GM12875 (cell line): ENCODE measurements at regions not wholly inside any gene's neighbourhood (a gene's known extent, or its start where the extent isn't known, plus 50 kb on each side); places are given as distances from the start of the nearest gene placed in this dataset.

Experiments used
- H3K4me3 ChIP-seq: one replicate; pipeline ENCODE4 v1.5.1; 2011; ENCODE audit warnings: low read depth, low read length, control low read depth
- TF ChIP-seq, protein P1 (sequence below): IDR thresholded peaks from 2 replicates; pipeline ENCODE4 v1.5.1; 2011; ENCODE audit warnings: low read depth, mild to moderate bottlenecking, control low read depth, inconsistent platforms, low read length, moderate library complexity, borderline replicate concordance; ENCODE audit not compliant: insufficient read depth

DNA sequence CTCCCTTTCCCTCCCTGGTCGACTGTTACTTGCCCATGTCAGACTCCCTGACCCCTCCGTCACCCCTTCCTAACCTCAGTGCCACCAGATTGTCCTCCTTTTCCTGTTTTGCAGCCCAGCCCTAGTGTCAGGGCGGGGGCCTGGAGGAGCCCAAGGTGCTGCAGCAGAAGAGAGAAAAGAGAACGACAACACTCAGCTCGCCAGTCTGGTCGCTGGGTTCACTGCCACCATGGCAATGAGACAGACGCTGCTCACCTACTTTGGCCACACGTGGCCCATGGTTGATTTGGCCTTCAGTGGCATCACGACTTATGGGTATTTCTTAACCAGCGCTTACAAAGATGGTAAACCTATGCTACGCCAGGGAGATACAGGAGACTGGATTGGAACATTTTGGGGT is 108.4 kb upstream of the RMDN2 start:
- TF ChIP-seq, protein P1, sequence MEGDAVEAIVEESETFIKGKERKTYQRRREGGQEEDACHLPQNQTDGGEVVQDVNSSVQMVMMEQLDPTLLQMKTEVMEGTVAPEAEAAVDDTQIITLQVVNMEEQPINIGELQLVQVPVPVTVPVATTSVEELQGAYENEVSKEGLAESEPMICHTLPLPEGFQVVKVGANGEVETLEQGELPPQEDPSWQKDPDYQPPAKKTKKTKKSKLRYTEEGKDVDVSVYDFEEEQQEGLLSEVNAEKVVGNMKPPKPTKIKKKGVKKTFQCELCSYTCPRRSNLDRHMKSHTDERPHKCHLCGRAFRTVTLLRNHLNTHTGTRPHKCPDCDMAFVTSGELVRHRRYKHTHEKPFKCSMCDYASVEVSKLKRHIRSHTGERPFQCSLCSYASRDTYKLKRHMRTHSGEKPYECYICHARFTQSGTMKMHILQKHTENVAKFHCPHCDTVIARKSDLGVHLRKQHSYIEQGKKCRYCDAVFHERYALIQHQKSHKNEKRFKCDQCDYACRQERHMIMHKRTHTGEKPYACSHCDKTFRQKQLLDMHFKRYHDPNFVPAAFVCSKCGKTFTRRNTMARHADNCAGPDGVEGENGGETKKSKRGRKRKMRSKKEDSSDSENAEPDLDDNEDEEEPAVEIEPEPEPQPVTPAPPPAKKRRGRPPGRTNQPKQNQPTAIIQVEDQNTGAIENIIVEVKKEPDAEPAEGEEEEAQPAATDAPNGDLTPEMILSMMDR = no peak
- H3K4me3 ChIP-seq = no peak overlapping the region

DNA sequence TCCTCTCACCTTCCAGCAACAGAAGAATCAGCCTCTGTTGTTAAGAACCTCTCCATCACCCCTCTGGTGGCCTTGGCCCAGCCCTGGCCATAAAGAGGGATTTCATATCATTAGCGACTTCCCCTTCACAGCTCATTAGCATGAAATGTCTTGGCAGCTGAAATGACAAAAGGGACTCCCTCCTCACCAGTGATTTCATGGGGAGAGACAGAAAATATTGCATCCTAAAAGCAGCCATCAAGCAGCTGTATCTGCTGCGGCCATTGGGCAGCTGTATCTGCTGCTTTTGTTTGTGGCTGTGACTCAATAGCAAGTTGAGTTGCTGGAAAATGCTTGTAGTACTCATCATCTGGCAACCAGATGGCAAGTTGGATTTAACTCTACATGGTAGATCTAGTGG is 105.9 kb upstream of the RMDN2 start:
- no peak overlapping the region for H3K4me3 ChIP-seq
- TF ChIP-seq, protein P1 = no peak

DNA sequence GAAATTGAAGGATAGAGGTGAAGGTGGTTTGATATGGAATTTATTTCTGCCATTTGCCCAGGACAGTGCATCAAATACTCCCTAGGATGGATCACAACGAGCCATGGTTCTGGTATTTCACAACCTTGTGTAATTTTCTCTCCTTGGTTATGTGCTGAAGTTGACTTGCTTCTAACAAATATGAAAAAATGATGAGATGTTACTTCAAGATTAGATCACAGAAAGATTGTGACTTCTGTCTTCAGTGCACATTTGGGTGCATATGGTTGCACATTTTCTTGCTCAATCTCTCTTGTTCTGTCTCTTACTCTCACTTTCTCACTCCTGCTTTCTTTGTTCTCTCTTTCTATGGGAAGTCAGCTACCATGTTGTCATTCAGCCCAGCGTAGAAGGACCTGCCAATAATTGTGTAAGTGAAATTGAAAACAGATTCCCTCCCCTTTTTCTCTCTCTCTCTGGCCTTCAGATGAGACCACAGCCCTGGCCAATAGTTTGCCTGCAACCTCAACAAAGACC is 104.6 kb upstream of the RMDN2 start:
- TF ChIP-seq, protein P1 = no peak
- H3K4me3 ChIP-seq = no peak overlapping the region

DNA sequence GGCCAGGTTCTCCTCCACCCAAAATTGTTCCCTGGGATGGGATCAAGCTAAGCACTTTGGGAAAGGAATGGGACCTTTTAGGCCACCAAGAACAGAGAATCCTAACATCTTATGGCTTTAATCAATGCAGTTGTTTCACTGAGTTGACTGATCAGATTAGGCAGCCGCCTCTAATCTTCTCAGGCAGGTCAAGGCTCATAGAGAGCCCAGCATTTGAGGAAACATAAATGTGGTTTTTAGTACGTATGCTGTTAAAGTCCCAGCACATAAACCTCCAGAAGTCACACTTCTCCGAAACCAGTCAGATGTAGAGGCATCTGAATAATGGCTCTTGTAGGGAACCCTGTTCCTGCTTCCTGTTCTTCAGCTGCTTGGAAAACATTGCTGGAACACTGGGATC is 99.5 kb upstream of the RMDN2 start:
- no peak overlapping the region for H3K4me3 ChIP-seq
- TF ChIP-seq, protein P1 = no peak

DNA sequence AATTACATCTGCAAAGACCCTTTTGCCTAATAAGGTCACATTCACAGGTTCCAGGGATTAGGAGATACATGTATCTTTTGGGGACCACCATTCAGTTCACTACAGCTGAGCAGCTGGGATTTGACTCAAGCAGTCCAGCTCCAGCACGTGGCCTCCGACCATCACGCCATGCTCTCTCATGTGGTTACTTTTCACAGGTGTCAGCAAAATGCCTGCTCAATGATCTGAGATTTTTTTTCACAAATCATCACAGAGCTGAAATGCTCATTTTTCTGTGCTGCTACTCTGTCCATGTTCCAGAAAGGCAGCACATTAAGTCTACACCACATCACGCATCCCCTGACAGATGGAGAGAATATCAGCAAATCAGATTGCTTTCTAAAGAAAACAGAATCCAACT is 98.5 kb upstream of the RMDN2 start:
- no peak overlapping the region for H3K4me3 ChIP-seq
- TF ChIP-seq, protein P1 = no peak

DNA sequence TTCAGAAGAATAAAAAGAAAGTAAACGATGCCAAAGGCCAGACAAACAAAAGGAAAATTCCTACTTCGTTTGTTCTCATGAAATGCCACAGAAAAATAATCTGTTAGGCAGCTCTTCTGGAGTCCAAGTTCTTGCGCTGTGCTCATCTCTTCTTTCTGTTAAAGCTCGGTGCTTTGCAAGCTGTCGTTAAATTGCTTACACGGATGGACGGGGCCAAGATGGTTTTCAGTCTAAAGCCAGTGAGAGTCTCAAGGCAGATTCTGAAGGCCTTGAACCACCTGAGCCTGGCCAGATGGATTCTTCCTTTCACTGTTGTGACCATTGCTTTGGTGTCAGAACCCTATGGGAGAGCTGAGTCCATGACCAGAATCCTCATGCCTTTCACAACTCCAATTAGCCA is 97.6 kb upstream of the RMDN2 start:
- TF ChIP-seq, protein P1 = no peak
- no peak overlapping the region for H3K4me3 ChIP-seq

DNA sequence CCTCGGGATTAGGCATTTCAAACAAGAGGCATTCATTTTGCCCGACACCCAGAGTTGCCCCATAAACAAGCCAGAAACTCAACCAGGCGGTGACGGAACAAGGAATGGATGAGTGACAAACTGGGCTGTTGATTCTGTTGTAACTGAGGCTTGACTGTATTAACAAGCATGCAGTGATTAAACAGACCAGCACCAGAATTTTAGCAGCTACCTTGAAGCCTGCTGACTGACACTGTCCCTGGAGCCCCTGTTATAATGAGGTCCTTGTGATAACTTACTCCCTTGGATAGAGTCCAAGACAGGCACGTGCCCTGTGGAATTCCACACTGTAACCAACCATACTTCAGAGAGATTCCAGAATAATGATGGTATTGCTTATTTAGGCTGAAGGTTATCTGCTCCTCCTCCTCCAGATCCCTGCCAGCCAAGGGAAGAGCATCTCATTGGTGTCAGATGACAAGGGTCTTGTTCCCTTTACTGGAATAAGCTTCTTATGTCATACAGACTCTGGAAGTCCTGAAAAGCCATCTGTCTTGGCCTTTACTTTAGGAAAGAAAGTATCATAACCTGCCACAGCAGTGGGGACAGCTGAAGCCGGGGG is 97.1 kb upstream of the RMDN2 start:
- no peak overlapping the region for H3K4me3 ChIP-seq
- TF ChIP-seq, protein P1 = no peak
